ENCODE measurements at regions not wholly inside any gene's neighbourhood (a gene's known extent, or its start where the extent isn't known, plus 50 kb on each side); places are given as distances from the start of the nearest gene placed in this dataset.

DNA sequence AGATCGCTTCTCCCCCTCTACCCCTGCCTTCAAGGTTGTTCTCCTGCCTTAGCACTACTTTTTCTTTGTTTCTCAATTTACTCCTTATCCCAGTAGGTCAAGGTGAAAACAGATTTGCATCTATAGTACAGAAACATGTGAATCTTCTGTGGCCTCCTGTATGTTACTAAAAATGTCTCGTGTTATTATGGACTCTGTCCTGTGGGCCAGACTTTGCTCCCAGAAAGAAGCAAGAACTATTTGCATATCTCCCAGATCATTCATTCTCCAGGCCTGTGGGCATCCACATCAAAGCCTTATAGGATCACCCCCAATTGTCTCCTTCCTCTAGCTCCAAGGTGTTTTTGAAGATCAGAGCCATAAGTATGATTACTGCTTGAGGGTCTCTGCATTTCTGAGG is 169.5 kb upstream of the ROPN1 start:
- no peaks in the 10 kb centered on the region for H3K9me3 ChIP-seq (ENCODE audit: low read length)
- H3K79me2 ChIP-seq (ENCODE audit: low read length): no peaks in the 10 kb centered on the region
- DNase-seq: no peak
- no peak overlapping the region for H3K4me3 ChIP-seq (ENCODE audit: low read length)
- no peaks in the 10 kb centered on the region for H3K36me3 ChIP-seq (ENCODE audit: insufficient read depth, low read length)
- no peaks in the 10 kb centered on the region for H3K27me3 ChIP-seq (ENCODE audit: low read length)
- no peak overlapping the region for H2AFZ ChIP-seq (ENCODE audit: low read length)
- H3K9me2 ChIP-seq (replicated peaks; ENCODE audit: insufficient read depth, low read length): no peaks in the 10 kb centered on the region
- no peaks in the 10 kb centered on the region for H3K4me1 ChIP-seq (ENCODE audit: low read length)
- no peak overlapping the region for H3K9ac ChIP-seq (ENCODE audit: low read length)
- no peak overlapping the region for H3K4me2 ChIP-seq (ENCODE audit: low read depth, low read length, poor library complexity, severe bottlenecking)
- H3K27ac ChIP-seq (ENCODE audit: low read length): no peak overlapping the region
- H4K20me1 ChIP-seq (ENCODE audit: insufficient read depth, low read depth, low read length): no peaks in the 10 kb centered on the region

DNA sequence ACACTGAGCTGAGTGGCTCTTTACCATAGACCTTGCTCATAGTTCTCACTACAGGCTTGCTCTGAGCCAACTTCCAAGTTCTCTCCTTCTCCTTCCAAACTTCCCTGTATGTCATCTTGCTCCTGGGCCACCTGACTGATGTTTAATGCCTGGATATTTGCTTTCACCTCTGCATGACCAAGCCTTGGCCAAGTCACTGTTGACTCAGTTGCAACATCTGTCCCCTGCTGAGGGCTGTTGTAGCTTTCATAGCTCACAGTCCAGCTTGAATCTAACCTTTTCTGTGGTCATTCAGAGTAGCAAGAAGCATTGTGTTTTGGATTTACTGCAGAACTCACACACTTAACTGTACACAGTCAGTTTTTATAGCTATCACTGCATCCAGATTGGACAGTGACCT is 171.8 kb upstream of the ROPN1 start:
- no peak for DNase-seq
- H3K9ac ChIP-seq (ENCODE audit: low read length): no peak overlapping the region

DNA sequence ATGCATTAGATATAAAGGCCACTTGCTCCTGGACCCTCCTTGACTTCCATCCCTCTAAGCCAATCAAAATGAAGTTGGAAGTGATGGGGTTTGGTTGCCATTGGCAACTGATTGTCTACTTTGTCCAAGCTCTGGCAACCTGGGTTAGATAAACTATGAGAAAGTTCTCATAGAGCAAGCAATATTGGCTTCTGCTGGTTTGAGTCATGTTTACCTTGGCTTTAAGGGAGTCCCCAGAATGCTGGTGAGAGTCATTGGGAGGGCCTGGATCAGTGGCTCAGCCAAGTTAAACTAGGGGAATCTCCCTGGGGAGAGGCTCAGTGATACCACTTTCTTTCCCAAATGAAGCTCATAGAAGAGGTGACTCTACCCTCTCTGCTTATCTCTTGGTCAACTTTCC is 176.3 kb upstream of the ROPN1 start:
- no peaks in the 10 kb centered on the region for H3K27me3 ChIP-seq (ENCODE audit: low read length)
- no peaks in the 10 kb centered on the region for H4K20me1 ChIP-seq (ENCODE audit: insufficient read depth, low read depth, low read length)
- H3K9ac ChIP-seq (ENCODE audit: low read length): no peak overlapping the region
- no peak overlapping the region for H3K4me2 ChIP-seq (ENCODE audit: low read depth, low read length, poor library complexity, severe bottlenecking)
- H3K79me2 ChIP-seq (ENCODE audit: low read length): no peaks in the 10 kb centered on the region
- no peaks in the 10 kb centered on the region for H3K36me3 ChIP-seq (ENCODE audit: insufficient read depth, low read length)
- no peak overlapping the region for H3K27ac ChIP-seq (ENCODE audit: low read length)
- no peak overlapping the region for H3K4me3 ChIP-seq (ENCODE audit: low read length)
- no peaks in the 10 kb centered on the region for H3K4me1 ChIP-seq (ENCODE audit: low read length)
- no peak overlapping the region for H2AFZ ChIP-seq (ENCODE audit: low read length)
- no peaks in the 10 kb centered on the region for H3K9me2 ChIP-seq (replicated peaks; ENCODE audit: insufficient read depth, low read length)
- DNase-seq: no peak
- no peaks in the 10 kb centered on the region for H3K9me3 ChIP-seq (ENCODE audit: low read length)

More for the DNA sequence above, 171.8 kb upstream of the ROPN1 start:
- no peak overlapping the region for H3K27ac ChIP-seq (ENCODE audit: low read length)
- no peaks in the 10 kb centered on the region for H3K79me2 ChIP-seq (ENCODE audit: low read length)
- no peaks in the 10 kb centered on the region for H4K20me1 ChIP-seq (ENCODE audit: insufficient read depth, low read depth, low read length)
- no peak overlapping the region for H2AFZ ChIP-seq (ENCODE audit: low read length)
- H3K4me2 ChIP-seq (ENCODE audit: low read depth, low read length, poor library complexity, severe bottlenecking): no peak overlapping the region
- H3K9me2 ChIP-seq (replicated peaks; ENCODE audit: insufficient read depth, low read length): no peaks in the 10 kb centered on the region
- no peaks in the 10 kb centered on the region for H3K9me3 ChIP-seq (ENCODE audit: low read length)
- no peaks in the 10 kb centered on the region for H3K27me3 ChIP-seq (ENCODE audit: low read length)
- no peak overlapping the region for H3K4me3 ChIP-seq (ENCODE audit: low read length)
- no peaks in the 10 kb centered on the region for H3K4me1 ChIP-seq (ENCODE audit: low read length)
- no peaks in the 10 kb centered on the region for H3K36me3 ChIP-seq (ENCODE audit: insufficient read depth, low read length)

DNA sequence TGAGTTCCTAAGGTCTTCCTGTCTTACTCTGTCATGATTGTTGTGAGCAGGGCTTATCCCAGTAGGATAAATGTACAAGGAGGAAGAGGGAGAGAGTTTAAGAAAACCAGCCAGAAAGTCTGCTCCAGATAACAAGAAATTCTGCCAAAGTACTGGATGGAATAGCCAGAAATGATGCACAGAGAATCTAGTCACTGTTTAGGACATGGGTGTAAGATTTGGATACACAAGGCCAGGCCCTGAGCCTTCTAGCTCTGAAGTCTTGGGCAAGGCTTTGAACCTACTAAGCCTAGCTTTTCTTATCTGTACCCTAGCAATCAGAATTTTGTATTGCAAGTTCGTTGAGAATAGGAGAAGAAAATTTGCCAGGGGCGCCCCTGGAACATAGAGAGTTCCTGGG is 180.4 kb upstream of the ROPN1 start:
- H3K9me3 ChIP-seq (ENCODE audit: low read length): no peaks in the 10 kb centered on the region
- H3K4me3 ChIP-seq (ENCODE audit: low read length): no peak overlapping the region
- no peak overlapping the region for H2AFZ ChIP-seq (ENCODE audit: low read length)
- no peaks in the 10 kb centered on the region for H3K4me1 ChIP-seq (ENCODE audit: low read length)
- no peaks in the 10 kb centered on the region for H4K20me1 ChIP-seq (ENCODE audit: insufficient read depth, low read depth, low read length)
- H3K27ac ChIP-seq (ENCODE audit: low read length): no peak overlapping the region
- H3K9ac ChIP-seq (ENCODE audit: low read length): no peak overlapping the region
- H3K4me2 ChIP-seq (ENCODE audit: low read depth, low read length, poor library complexity, severe bottlenecking): no peak overlapping the region
- no peaks in the 10 kb centered on the region for H3K27me3 ChIP-seq (ENCODE audit: low read length)
- no peaks in the 10 kb centered on the region for H3K9me2 ChIP-seq (replicated peaks; ENCODE audit: insufficient read depth, low read length)
- H3K36me3 ChIP-seq (ENCODE audit: insufficient read depth, low read length): no peaks in the 10 kb centered on the region
- DNase-seq: no peak
- no peaks in the 10 kb centered on the region for H3K79me2 ChIP-seq (ENCODE audit: low read length)

DNA sequence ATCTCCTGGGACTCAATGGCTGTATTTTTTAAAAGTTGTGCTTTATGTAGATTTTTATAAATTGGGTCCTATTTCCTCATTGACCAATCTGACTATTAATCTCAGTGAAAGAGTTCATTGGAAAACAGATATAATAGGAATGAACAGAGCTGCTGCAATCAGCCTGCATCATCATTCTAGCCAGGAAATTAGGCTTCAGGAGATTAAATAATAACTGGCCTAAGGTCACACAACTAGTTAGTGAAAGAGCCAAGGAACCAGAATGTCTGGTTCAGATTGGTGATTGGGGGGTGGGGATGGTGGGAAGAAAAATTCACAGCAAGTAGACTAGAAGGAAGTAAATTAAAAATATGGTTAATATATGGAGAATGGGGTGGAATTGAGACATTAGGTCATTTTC is 180.9 kb upstream of the ROPN1 start:
- Histone ChIP-seq H3K27me3 (ENCODE audit: low read length) (no peaks in the 10 kb centered on the region), H3K9me2 (replicated peaks; ENCODE audit: insufficient read depth, low read length) (no peaks in the 10 kb centered on the region), H3K4me3 (ENCODE audit: low read length) (no peak overlapping the region), H4K20me1 (ENCODE audit: insufficient read depth, low read depth, low read length) (no peaks in the 10 kb centered on the region), H3K27ac (ENCODE audit: low read length) (no peak overlapping the region), H3K9me3 (ENCODE audit: low read length) (no peaks in the 10 kb centered on the region), H3K9ac (ENCODE audit: low read length) (no peak overlapping the region), H2AFZ (ENCODE audit: low read length) (no peak overlapping the region), H3K36me3 (ENCODE audit: insufficient read depth, low read length) (no peaks in the 10 kb centered on the region), H3K79me2 (ENCODE audit: low read length) (no peaks in the 10 kb centered on the region), H3K4me1 (ENCODE audit: low read length) (no peaks in the 10 kb centered on the region), H3K4me2 (ENCODE audit: low read depth, low read length, poor library complexity, severe bottlenecking) (no peak overlapping the region)
- DNase-seq: no peak

DNA sequence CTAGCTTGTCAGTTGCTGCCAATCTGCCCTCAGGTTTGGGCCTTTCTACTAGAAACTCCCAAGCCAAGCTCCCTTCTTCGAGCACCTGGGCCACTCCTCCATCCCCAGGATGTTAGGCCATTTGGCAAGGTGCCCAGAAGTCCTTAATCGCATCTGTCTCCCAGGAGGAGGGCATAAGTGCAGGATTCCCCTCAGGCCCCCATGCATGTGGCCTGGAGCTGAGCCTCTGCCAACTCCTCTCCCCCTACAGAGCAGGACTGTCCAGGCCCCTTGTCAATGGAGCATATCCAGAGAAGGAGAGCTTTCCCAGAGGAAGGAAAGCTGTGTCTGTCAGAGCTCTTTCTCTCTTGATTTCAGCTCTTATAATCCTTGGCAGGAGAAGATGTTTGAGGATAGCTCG is 182.6 kb upstream of the ROPN1 start:
- Histone ChIP-seq H3K9ac (ENCODE audit: low read length) (no peak overlapping the region), H4K20me1 (ENCODE audit: insufficient read depth, low read depth, low read length) (no peaks in the 10 kb centered on the region), H2AFZ (ENCODE audit: low read length) (no peak overlapping the region), H3K79me2 (ENCODE audit: low read length) (no peaks in the 10 kb centered on the region), H3K36me3 (ENCODE audit: insufficient read depth, low read length) (no peaks in the 10 kb centered on the region), H3K9me3 (ENCODE audit: low read length) (no peaks in the 10 kb centered on the region), H3K27me3 (ENCODE audit: low read length) (no peaks in the 10 kb centered on the region), H3K27ac (ENCODE audit: low read length) (no peak overlapping the region), H3K4me3 (ENCODE audit: low read length) (no peak overlapping the region), H3K4me1 (ENCODE audit: low read length) (no peaks in the 10 kb centered on the region), H3K9me2 (replicated peaks; ENCODE audit: insufficient read depth, low read length) (no peaks in the 10 kb centered on the region), H3K4me2 (ENCODE audit: low read depth, low read length, poor library complexity, severe bottlenecking) (no peak overlapping the region)
- DNase-seq: no peak

DNA sequence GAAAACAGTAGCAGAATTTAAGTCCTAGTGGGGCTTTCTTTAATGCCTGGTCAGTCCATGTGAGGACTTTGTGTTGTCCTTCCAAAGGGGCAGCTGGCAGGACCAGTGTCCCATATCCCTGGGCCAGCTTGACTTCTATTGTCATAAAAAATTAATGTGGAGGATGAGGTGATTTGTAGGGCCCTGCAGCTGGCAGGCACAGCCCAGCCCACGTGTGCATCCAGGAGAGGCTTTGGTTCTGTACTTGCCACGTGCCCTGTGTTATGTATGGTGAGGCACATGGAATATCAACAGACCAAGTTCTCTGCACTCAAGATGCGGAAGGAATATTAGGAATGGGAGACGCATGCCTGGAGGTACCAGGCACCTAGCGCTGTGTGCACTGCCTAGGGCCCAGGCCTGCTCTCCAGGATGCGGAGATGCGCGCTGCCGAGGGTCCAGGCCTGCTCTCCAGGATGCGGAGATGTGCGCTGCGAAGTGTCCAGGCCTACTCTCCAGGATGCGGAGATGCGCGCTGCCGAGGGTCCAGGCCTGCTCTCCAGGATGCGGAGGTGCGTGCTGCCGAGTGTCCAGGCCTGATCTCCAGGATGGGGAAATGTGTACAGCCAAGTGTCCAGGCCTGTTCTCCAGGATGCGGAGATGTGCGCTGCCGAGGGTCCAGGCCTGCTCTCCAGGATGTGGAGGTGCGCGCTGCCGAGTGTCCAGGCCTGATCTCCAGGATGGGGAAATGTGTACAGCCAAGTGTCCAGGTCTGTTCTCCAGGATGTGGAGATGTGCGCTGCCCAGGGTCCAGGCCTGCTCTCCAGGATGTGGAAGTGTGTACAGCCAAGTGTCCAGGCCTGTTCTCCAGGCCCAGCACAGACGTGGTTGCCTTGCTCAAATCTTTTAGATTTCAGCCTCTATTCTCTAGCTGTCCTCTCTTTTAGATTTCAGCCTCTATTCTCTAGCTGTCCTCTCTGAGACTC is 183.3 kb upstream of the ROPN1 start:
- no peak overlapping the region for H3K27ac ChIP-seq (ENCODE audit: low read length)
- H3K79me2 ChIP-seq (ENCODE audit: low read length): no peaks in the 10 kb centered on the region

DNA sequence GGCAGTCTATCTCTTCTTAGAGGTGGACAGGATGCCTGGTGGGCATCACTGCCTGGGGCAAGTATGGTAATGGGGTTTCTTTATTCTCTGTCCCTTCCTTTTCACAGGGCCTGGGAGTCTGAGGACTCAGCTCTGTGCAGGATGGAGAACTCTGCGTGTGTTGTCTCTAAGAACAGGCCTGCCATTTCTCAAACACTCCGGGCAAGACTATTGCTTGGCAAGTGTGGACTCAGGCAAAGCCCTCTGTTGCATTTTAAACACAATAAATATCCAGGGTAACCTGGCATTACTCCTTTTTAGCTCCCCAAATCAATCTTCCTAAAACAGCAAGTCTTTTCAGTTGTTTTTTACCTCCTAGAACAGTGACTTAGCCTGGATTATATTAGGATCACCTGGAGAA is 185.1 kb upstream of the ROPN1 start:
- Histone ChIP-seq H3K9me2 (replicated peaks; ENCODE audit: insufficient read depth, low read length) (no peaks in the 10 kb centered on the region), H2AFZ (ENCODE audit: low read length) (no peak overlapping the region), H4K20me1 (ENCODE audit: insufficient read depth, low read depth, low read length) (no peaks in the 10 kb centered on the region), H3K27me3 (ENCODE audit: low read length) (no peaks in the 10 kb centered on the region), H3K4me1 (ENCODE audit: low read length) (no peaks in the 10 kb centered on the region), H3K4me3 (ENCODE audit: low read length) (no peak overlapping the region), H3K9ac (ENCODE audit: low read length) (no peak overlapping the region), H3K79me2 (ENCODE audit: low read length) (no peaks in the 10 kb centered on the region), H3K4me2 (ENCODE audit: low read depth, low read length, poor library complexity, severe bottlenecking) (no peak overlapping the region), H3K36me3 (ENCODE audit: insufficient read depth, low read length) (no peaks in the 10 kb centered on the region), H3K9me3 (ENCODE audit: low read length) (no peaks in the 10 kb centered on the region), H3K27ac (ENCODE audit: low read length) (no peak overlapping the region)
- DNase-seq: no peak

More for the DNA sequence above, 183.3 kb upstream of the ROPN1 start:
- Histone ChIP-seq H3K9me2 (replicated peaks; ENCODE audit: insufficient read depth, low read length) (no peaks in the 10 kb centered on the region), H3K9me3 (ENCODE audit: low read length) (no peaks in the 10 kb centered on the region), H3K36me3 (ENCODE audit: insufficient read depth, low read length) (no peaks in the 10 kb centered on the region), H4K20me1 (ENCODE audit: insufficient read depth, low read depth, low read length) (no peaks in the 10 kb centered on the region), H3K9ac (ENCODE audit: low read length) (no peak overlapping the region), H3K4me2 (ENCODE audit: low read depth, low read length, poor library complexity, severe bottlenecking) (no peak overlapping the region), H3K4me3 (ENCODE audit: low read length) (no peak overlapping the region), H3K4me1 (ENCODE audit: low read length) (no peaks in the 10 kb centered on the region), H2AFZ (ENCODE audit: low read length) (no peak overlapping the region), H3K27me3 (ENCODE audit: low read length) (no peaks in the 10 kb centered on the region)
- no peak for DNase-seq

All from Karpas-422 (cell line).